IMR-90 (cell line): ENCODE measurements at regions not wholly inside any gene's neighbourhood (a gene's known extent, or its start where the extent isn't known, plus 50 kb on each side); places are given as distances from the start of the nearest gene placed in this dataset.

ENCODE experiments used
- ATAC-seq: fragments of 200-7000 bp; cut with Tn5 transposase; 2 replicates; pipeline ENCODE4 v1.9.1; 2020; ENCODE audit warnings: low read depth, mild to moderate bottlenecking, moderate library complexity
- BruUV-seq: library from RNA; stranded (reverse); fragments of 400-500 nt; replicated peaks from 2 replicates; lab custom pipeline; 2021; lab: Mats Ljungman, UMichigan
- CTCF ChIA-PET: fragments of 300-600 bp; formaldehyde crosslinking; extraction: SDS; loops from one replicate; lab custom pipeline; 2021; ENCODE audit warnings: antibody characterized with exemption; lab: Yijun Ruan, JAX
- POLR2A ChIA-PET: fragments of 300-600 bp; sonication (Branson Sonifier 250); formaldehyde crosslinking; loops from one replicate; lab custom pipeline; 2022; ENCODE audit warnings: antibody characterized with exemption; ENCODE audit not compliant: unreplicated experiment; lab: Charles Lee
- DNase-seq: peaks from one replicate; pipeline ENCODE4 v3.0.0; 2013
- H2AFZ ChIP-seq: replicated peaks from 2 replicates; pipeline ENCODE3; 2013; ENCODE audit warnings: low read length, mild to moderate bottlenecking; ENCODE audit not compliant: poor library complexity
- H2AK5ac ChIP-seq: 2 replicates; pipeline ENCODE4 v1.6.1; 2013; ENCODE audit warnings: low read depth, low read length, inconsistent platforms
- H2AK9ac ChIP-seq: replicated peaks from 2 replicates; pipeline ENCODE3; 2013; ENCODE audit warnings: mild to moderate bottlenecking, low read depth, low read length, moderate library complexity; ENCODE audit not compliant: poor library complexity
- H2BK120ac ChIP-seq: 2 replicates; pipeline ENCODE4 v1.6.1; 2013; ENCODE audit warnings: low read depth, low read length, inconsistent platforms
- H2BK15ac ChIP-seq: 3 replicates; pipeline ENCODE4 v1.6.1; 2013; ENCODE audit warnings: low read depth, low read length, inconsistent platforms
- H2BK20ac ChIP-seq: 2 replicates; pipeline ENCODE4 v1.6.1; 2013; ENCODE audit warnings: low read depth, mild to moderate bottlenecking, inconsistent platforms, low read length, moderate library complexity
- H2BK5ac ChIP-seq: 2 replicates; pipeline ENCODE4 v1.6.1; 2013; ENCODE audit warnings: mild to moderate bottlenecking, low read depth, low read length, inconsistent platforms; ENCODE audit not compliant: poor library complexity, severe bottlenecking
- H3K14ac ChIP-seq: replicated peaks from 2 replicates; pipeline ENCODE4 v1.6.1; 2013; ENCODE audit warnings: low read depth, low read length, inconsistent platforms
- H3K18ac ChIP-seq: 2 replicates; pipeline ENCODE4 v1.6.1; 2013; ENCODE audit warnings: low read depth, low read length, control low read depth
- H3K23ac ChIP-seq: 2 replicates; pipeline ENCODE4 v1.6.1; 2013; ENCODE audit warnings: low read depth, low read length, inconsistent platforms
- H3K27ac ChIP-seq: 2 replicates; pipeline ENCODE4 v1.5.1; 2013; ENCODE audit warnings: mild to moderate bottlenecking, control low read depth, low read length; ENCODE audit not compliant: insufficient read depth
- H3K27me3 ChIP-seq: 2 replicates; pipeline ENCODE4 v1.6.1; 2013; ENCODE audit warnings: low read length; ENCODE audit not compliant: control insufficient read depth, insufficient read depth
- H3K36me3 ChIP-seq: 2 replicates; pipeline ENCODE4 v1.6.1; 2013; ENCODE audit warnings: low read length, mixed read lengths; ENCODE audit not compliant: control insufficient read depth, insufficient read depth
- H3K4ac ChIP-seq: 2 replicates; pipeline ENCODE4 v1.6.1; 2013; ENCODE audit warnings: low read depth, low read length, inconsistent platforms
- H3K4me1 ChIP-seq: 2 replicates; pipeline ENCODE4 v1.6.1; 2013; ENCODE audit warnings: low read length, mixed read lengths; ENCODE audit not compliant: control insufficient read depth, insufficient read depth
- H3K4me2 ChIP-seq: 2 replicates; pipeline ENCODE4 v1.6.1; 2013; ENCODE audit warnings: low read depth, mild to moderate bottlenecking, control low read depth, low read length, moderate library complexity
- H3K4me3 ChIP-seq: 2 replicates; pipeline ENCODE4 v1.5.1; 2013; ENCODE audit warnings: low read depth, mild to moderate bottlenecking, control low read depth, low read length, moderate library complexity; ENCODE audit not compliant: insufficient read depth
- H3K56ac ChIP-seq: 2 replicates; pipeline ENCODE4 v1.6.1; 2013; ENCODE audit warnings: low read length, inconsistent platforms; ENCODE audit not compliant: insufficient read depth; ENCODE audit errors: extremely low read depth
- H3K79me1 ChIP-seq, 2 experiments: 2 replicates each; pipeline ENCODE4 v1.6.1; 2013; ENCODE audit warnings: low read length in 2 of 2, inconsistent platforms in 1 of 2, low read depth in 1 of 2
- H3K9ac ChIP-seq: 2 replicates; pipeline ENCODE4 v1.6.1; 2013; ENCODE audit warnings: low read depth, low read length, control low read depth
- H3K9me1 ChIP-seq: 2 replicates; pipeline ENCODE4 v1.6.1; 2013; ENCODE audit warnings: low read length, inconsistent platforms; ENCODE audit not compliant: insufficient read depth
- H3K9me3 ChIP-seq: 2 replicates; pipeline ENCODE4 v1.6.1; 2013; ENCODE audit warnings: low read length; ENCODE audit not compliant: control insufficient read depth, insufficient read depth
- H4K20me1 ChIP-seq: 2 replicates; pipeline ENCODE4 v1.6.1; 2013; ENCODE audit warnings: low read length, inconsistent platforms; ENCODE audit not compliant: insufficient read depth
- H4K5ac ChIP-seq: 2 replicates; pipeline ENCODE4 v1.6.1; 2013; ENCODE audit warnings: mild to moderate bottlenecking, low read depth, low read length, control low read depth
- H4K8ac ChIP-seq, 2 experiments: 2 replicates each; pipeline ENCODE4 v1.6.1; 2013; ENCODE audit warnings: low read depth in 2 of 2, low read length in 2 of 2, control low read depth in 1 of 2, inconsistent platforms in 1 of 2
- H4K91ac ChIP-seq: 2 replicates; pipeline ENCODE4 v1.6.1; 2013; ENCODE audit warnings: low read depth, low read length, inconsistent platforms; ENCODE audit not compliant: insufficient read depth
- FOS ChIP-seq: fragments of 150-350 bp; IDR thresholded peaks from 2 replicates; pipeline ENCODE4 v1.6.1; 2016; ENCODE audit warnings: low read depth, low read length
- MXI1 ChIP-seq: IDR thresholded peaks from 2 replicates; pipeline ENCODE4 v1.6.1; 2012; ENCODE audit warnings: low read depth, mild to moderate bottlenecking, low read length, moderate library complexity, borderline replicate concordance
- RFX5 ChIP-seq: IDR thresholded peaks from 2 replicates; pipeline ENCODE4 v1.8.0; 2012; ENCODE audit warnings: low read depth, mild to moderate bottlenecking, low read length, moderate library complexity
- SMC3 ChIP-seq: fragments of 150-350 bp; IDR thresholded peaks from 2 replicates; pipeline ENCODE4 v1.6.1; 2016; ENCODE audit warnings: low read depth, mild to moderate bottlenecking, antibody characterized with exemption, low read length, moderate library complexity
- WGBS, 2 experiments: methylation state at CpG; one replicate each; pipeline versions ENCODE4 v1.1.5 to v1.1.7; 2013; ENCODE audit warnings: missing lambda C conversion rate in 2 of 2; ENCODE audit not compliant: insufficient read length in 1 of 2; ENCODE audit errors: extremely low coverage in 2 of 2; 5-methylcytosine and 5-hydroxymethylcytosine counted together
- dilution Hi-C: fragments of 300-500 bp; cut with HindIII; formaldehyde crosslinking; loops from one replicate; pipeline ENCODE4 v1.14.3; 2018; ENCODE audit warnings: low sequenced_read_pairs; ENCODE audit not compliant: unreplicated experiment
- in situ Hi-C: fragments of 300-500 bp; cut with MboI; formaldehyde crosslinking; loops from 3 replicates; pipeline ENCODE4 v1.14.3; 2019; ENCODE audit warnings: low sequenced_read_pairs, inconsistent platforms, mixed read lengths
- intact Hi-C: fragments of 100-400 bp; cut with micrococcal nuclease; formaldehyde crosslinking; loops from 2 replicates; pipeline ENCODE4 v1.10.0; 2022
- TF ChIP-seq, protein P1 (sequence below): fragments of 150-350 bp; IDR thresholded peaks from 2 replicates; pipeline ENCODE4 v1.6.1; 2017; ENCODE audit warnings: mild to moderate bottlenecking, antibody characterized with exemption, low read length, low read depth

- Histone ChIP-seq H2AK9ac (no peak overlapping the region), H3K4ac (no peak overlapping the region), H3K4me2 (no peak overlapping the region), H2BK15ac (no peak overlapping the region), H2BK120ac (no peak overlapping the region), H3K23ac (no peak overlapping the region), H3K36me3 (no peaks in the 10 kb centered on the region), H3K56ac (no peak overlapping the region), H4K5ac (no peak overlapping the region), H2BK5ac (no peak overlapping the region), H3K9ac (no peak overlapping the region), H2AK5ac (no peak overlapping the region), H3K14ac (no peak overlapping the region), H3K9me1 (no peaks in the 10 kb centered on the region), H3K9me3 (no peaks in the 10 kb centered on the region), H3K4me1 (peaks cover 4% of the 10 kb centered on the region), H4K91ac (no peak overlapping the region), H3K79me1 (no peaks in the 10 kb centered on the region), H3K18ac (no peak overlapping the region), H2AFZ (no peak overlapping the region), H3K27ac (no peak overlapping the region), H3K4me3 (no peak overlapping the region), H3K27me3 (no peaks in the 10 kb centered on the region), H2BK20ac (no peak overlapping the region), H4K8ac (no peak overlapping the region), H4K20me1 (no peaks in the 10 kb centered on the region)
- ChIA-PET POLR2A (no interaction called here), CTCF (no interaction called here)
- no peak for TF ChIP-seq SMC3
- TF ChIP-seq, protein P1, sequence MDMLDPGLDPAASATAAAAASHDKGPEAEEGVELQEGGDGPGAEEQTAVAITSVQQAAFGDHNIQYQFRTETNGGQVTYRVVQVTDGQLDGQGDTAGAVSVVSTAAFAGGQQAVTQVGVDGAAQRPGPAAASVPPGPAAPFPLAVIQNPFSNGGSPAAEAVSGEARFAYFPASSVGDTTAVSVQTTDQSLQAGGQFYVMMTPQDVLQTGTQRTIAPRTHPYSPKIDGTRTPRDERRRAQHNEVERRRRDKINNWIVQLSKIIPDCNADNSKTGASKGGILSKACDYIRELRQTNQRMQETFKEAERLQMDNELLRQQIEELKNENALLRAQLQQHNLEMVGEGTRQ, result no peak
- TF ChIP-seq FOS, result no peak
- TF ChIP-seq MXI1, result no peak
- TF ChIP-seq RFX5, result no peak
- intact Hi-C loops (no loop called here), in situ Hi-C loops (no loop called here), dilution Hi-C loops (no loop called here)
- ATAC-seq (no peak), DNase-seq (no peak)
- BruUV-seq, result no TSS peak
- no CpG with 5 or more reads among the region's 1 CpG for WGBS, 2 experiments
These were observed 84.2 kb upstream of the MARCKS start for GRCh38 chr6:113772961-113773360.
